ENCODE measurements at regions not wholly inside any gene's neighbourhood (a gene's known extent, or its start where the extent isn't known, plus 50 kb on each side); places are given as distances from the start of the nearest gene placed in this dataset.

GRCh38 chr3:162699291-162699690 is 1202.7 kb downstream of the OTOL1 start:
- Histone ChIP-seq H3K4me1 (no peaks in the 10 kb centered on the region), H4K20me1 (ENCODE audit: low read depth) (no peaks in the 10 kb centered on the region), H3K36me3 (no peaks in the 10 kb centered on the region), H3K27me3 (no peaks in the 10 kb centered on the region), H3K4me2 (no peak overlapping the region), H3K79me2 (ENCODE audit: low read depth) (no peaks in the 10 kb centered on the region), H3K9ac (no peak overlapping the region), H3K9me3 (ENCODE audit: low read depth) (no peaks in the 10 kb centered on the region), H3K27ac (no peak overlapping the region), H2AFZ (replicated peaks) (no peak overlapping the region), H3K4me3 (no peak overlapping the region), H3F3A (ENCODE audit: low read depth) (no peaks in the 10 kb centered on the region)
- no peak for DNase-seq (ENCODE audit: low spot score)
- Mint-ChIP-seq H3K27ac (no peak overlapping the region), H3K9me3 (peaks cover 2% of the 10 kb centered on the region), H3K36me3 (no peaks in the 10 kb centered on the region), H3K4me3 (no peak overlapping the region), H3K27me3 (ENCODE audit: insufficient read depth, low read depth) (no peaks in the 10 kb centered on the region), H3K4me1 (peaks cover 4% of the 10 kb centered on the region)
- no peak for TF ChIP-seq EZH2 (IDR thresholded peaks at IDR 0.05)
- no peak for TF ChIP-seq EZH2phosphoT487 (IDR thresholded peaks at IDR 0.05)
- no peak for TF ChIP-seq CTCF (IDR thresholded peaks at IDR 0.05)

- Histone ChIP-seq H3K4me3 (no peak overlapping the region), H3K4me1 (no peaks in the 10 kb centered on the region), H3K4me2 (no peak overlapping the region), H3K9ac (no peak overlapping the region), H3K27me3 (no peaks in the 10 kb centered on the region), H3K79me2 (ENCODE audit: low read depth) (no peaks in the 10 kb centered on the region), H3K36me3 (no peaks in the 10 kb centered on the region), H4K20me1 (ENCODE audit: low read depth) (no peaks in the 10 kb centered on the region), H3K27ac (no peak overlapping the region), H3K9me3 (ENCODE audit: low read depth) (no peaks in the 10 kb centered on the region), H3F3A (ENCODE audit: low read depth) (no peaks in the 10 kb centered on the region), H2AFZ (replicated peaks) (no peak overlapping the region)
- Mint-ChIP-seq H3K4me1 (peaks cover 6% of the 10 kb centered on the region), H3K27ac (no peak overlapping the region), H3K4me3 (no peak overlapping the region), H3K27me3 (ENCODE audit: insufficient read depth, low read depth) (no peaks in the 10 kb centered on the region), H3K36me3 (no peaks in the 10 kb centered on the region), H3K9me3 (peaks cover 2% of the 10 kb centered on the region)
- TF ChIP-seq EZH2 (IDR thresholded peaks at IDR 0.05): no peak
- TF ChIP-seq CTCF (IDR thresholded peaks at IDR 0.05): no peak
- TF ChIP-seq EZH2phosphoT487 (IDR thresholded peaks at IDR 0.05): no peak
- no peak for DNase-seq (ENCODE audit: low spot score)
Measured at GRCh38 chr3:162701211-162701610, 1204.6 kb downstream of the OTOL1 start.

- no peaks in the 10 kb centered on the region for H3F3A ChIP-seq (ENCODE audit: low read depth)
- Mint-ChIP-seq H3K4me3 (no peak overlapping the region), H3K27ac (no peak overlapping the region), H3K4me1 (peaks cover 6% of the 10 kb centered on the region), H3K36me3 (no peaks in the 10 kb centered on the region), H3K27me3 (ENCODE audit: insufficient read depth, low read depth) (no peaks in the 10 kb centered on the region), H3K9me3 (peaks cover 2% of the 10 kb centered on the region)
- H3K4me3 ChIP-seq: no peak overlapping the region
- H3K9me3 ChIP-seq (ENCODE audit: low read depth): no peaks in the 10 kb centered on the region
- H3K27me3 ChIP-seq: no peaks in the 10 kb centered on the region
- no peaks in the 10 kb centered on the region for H3K36me3 ChIP-seq
- H2AFZ ChIP-seq (replicated peaks): no peak overlapping the region
- TF ChIP-seq CTCF (IDR thresholded peaks at IDR 0.05) (no peak), EZH2 (IDR thresholded peaks at IDR 0.05) (no peak), EZH2phosphoT487 (IDR thresholded peaks at IDR 0.05) (no peak)
- no peak overlapping the region for H3K9ac ChIP-seq
- H3K4me1 ChIP-seq: no peaks in the 10 kb centered on the region
- H3K79me2 ChIP-seq (ENCODE audit: low read depth): no peaks in the 10 kb centered on the region
- no peak overlapping the region for H3K4me2 ChIP-seq
- no peak overlapping the region for H3K27ac ChIP-seq
- no peaks in the 10 kb centered on the region for H4K20me1 ChIP-seq (ENCODE audit: low read depth)
- DNase-seq (ENCODE audit: low spot score): no peak
Measured at GRCh38 chr3:162702768-162703385, 1206.3 kb downstream of the OTOL1 start.
